ENCODE measurements at regions not wholly inside any gene's neighbourhood (a gene's known extent, or its start where the extent isn't known, plus 50 kb on each side); places are given as distances from the start of the nearest gene placed in this dataset.

DNA sequence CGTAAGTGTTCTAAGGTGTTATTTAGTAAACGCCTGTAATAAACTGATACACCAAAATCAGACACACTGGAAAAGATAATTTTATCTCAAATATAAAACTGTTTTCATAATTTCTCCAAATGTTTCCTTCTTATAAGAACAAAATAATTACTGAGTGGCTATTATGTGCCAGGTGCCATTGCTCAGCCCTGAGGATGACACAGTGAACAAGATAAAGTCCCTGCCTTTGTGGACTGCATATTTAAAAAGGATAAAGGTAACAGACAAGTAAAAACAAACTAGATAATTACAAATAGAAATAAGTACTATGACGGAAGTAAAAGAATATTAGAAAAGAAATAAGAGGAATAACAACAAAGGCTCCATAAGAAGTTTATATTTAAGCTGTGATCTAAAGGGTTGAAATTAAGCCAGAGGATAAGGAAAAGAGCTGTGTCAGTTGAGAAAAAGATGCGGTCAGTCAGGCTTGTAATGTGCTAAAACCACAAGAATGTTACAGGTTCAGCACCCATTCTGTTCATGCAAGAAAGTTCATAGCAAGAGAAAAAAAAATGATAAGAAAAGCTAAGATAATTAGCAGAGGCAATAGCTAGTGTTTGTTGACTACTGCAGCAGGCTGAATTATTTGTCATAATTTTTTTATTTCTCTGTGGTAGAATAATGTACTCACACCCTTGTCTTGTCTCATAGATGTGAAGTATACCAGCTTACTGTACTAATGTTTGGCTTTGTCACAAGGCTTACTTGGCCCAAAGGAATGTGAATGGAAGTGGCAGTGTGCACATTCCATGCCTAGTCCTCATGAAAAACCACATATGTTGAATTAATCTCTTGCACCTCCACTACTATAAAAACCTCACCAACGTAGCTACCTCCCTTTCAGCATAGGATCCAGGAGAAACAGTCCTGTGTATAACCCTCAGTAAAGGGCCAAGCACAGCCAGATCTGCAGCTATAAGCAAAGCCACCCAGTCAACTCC is 75.1 kb downstream of the CRPPA start:
- H3K4me3 Mint-ChIP-seq = no peak overlapping the region
- no peak overlapping the region for H3K27ac Mint-ChIP-seq
- H3K4me1 Mint-ChIP-seq = peaks cover 7% of the 10 kb centered on the region
- DNase-seq (no peak), ATAC-seq (no peak)
- H3K9me3 Mint-ChIP-seq = peaks cover 33 to 35% of the 10 kb centered on the region in 2 donors
- no peaks in the 10 kb centered on the region for H3K27me3 Mint-ChIP-seq

DNA sequence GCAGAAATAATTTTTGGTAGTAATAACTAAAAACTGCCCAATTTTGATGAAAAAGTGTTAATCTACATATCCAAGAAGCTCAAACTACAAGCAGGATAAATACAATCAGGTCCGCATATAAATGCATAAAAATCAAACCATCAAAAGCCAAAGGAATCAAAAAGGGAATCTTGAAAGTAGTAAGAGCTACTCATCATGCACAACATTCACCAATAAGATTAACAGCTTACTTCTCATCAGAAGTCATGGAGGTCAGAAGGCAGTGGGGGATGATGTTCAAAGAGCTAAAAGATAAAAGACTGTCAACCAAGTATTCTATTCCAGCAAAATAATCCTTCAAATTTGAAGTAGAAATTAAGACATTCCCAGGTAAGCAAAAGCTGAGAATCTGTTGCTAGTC is 76.4 kb downstream of the CRPPA start:
- H3K9me3 Mint-ChIP-seq = peaks cover 28 to 33% of the 10 kb centered on the region in 2 donors
- no peak for DNase-seq
- no peak for ATAC-seq

DNA sequence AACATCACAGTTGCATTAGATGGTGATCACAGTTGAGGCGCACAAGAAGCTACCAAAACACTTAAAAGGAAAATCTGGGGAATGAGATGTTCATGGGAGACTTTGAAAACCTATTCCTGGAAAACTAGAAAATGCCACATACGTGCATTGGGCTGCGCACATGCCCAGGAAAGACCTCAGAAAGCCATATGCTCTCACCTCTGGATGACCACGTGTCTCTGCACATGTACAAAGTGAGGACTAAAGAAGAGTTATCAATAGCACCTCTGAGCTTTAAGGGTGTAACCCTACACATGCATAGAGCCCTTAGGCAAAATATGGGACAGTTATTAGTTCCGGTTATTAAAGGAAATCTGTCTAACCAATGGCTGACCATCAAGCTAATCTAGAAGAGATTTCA is 77.7 kb downstream of the CRPPA start:
- DNase-seq = no peak
- no peak overlapping the region for H3K27ac Mint-ChIP-seq
- H3K4me3 Mint-ChIP-seq = no peak overlapping the region
- H3K27me3 Mint-ChIP-seq = no peaks in the 10 kb centered on the region
- ATAC-seq = no peak
- peaks cover 17 to 25% of the 10 kb centered on the region in 2 donors for H3K9me3 Mint-ChIP-seq
- peaks cover 7% of the 10 kb centered on the region for H3K4me1 Mint-ChIP-seq

More for the DNA sequence above, 76.4 kb downstream of the CRPPA start:
- Mint-ChIP-seq H3K27me3 (no peaks in the 10 kb centered on the region), H3K27ac (no peak overlapping the region), H3K4me3 (no peak overlapping the region), H3K4me1 (peaks cover 7% of the 10 kb centered on the region)

DNA sequence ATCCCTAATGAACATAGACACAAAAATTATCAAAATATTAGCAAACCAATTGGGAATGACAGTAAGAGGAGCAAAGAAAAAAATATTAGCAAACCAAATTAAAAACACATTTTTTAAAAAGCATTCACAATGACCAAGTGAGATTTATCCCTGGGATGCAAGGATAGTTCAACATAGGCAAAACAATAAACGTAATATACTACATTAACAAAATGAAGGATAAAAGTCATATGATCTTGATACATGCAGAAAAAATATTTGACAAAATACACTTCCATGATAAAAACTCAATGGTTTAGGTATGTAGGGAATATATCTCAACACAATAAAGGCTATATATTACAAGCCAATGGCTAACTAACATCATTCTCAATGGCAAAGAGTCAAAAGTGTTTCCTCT is 83.3 kb downstream of the CRPPA start:
- DNase-seq (no peak), ATAC-seq (no peak)
- Mint-ChIP-seq H3K4me3 (no peak overlapping the region), H3K27ac (no peak overlapping the region), H3K4me1 (no peaks in the 10 kb centered on the region), H3K9me3 (peaks cover 15 to 38% of the 10 kb centered on the region in 2 donors), H3K27me3 (no peaks in the 10 kb centered on the region)

DNA sequence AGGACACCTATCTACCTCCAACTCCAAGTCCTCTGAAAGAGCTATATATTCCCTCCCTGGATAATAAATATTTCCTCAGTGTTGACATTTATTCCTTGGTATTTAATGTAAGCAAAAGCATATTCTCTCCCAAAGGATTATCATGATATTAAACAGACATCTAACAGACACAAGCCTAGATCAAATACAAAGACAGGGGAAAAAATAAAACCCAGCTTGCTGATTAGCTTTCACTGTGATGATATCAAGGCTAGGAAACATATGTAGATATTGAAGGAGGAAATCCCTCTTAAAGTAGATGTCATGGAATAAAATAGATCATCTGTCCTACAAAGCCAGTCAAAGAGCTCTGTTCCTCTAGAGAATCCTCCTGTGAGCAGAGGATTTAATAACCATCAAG is 95.2 kb downstream of the CRPPA start:
- Mint-ChIP-seq H3K27ac (no peak overlapping the region), H3K4me1 (no peaks in the 10 kb centered on the region), H3K27me3 (no peaks in the 10 kb centered on the region), H3K4me3 (no peak overlapping the region), H3K9me3 (peaks cover 4 to 7% of the 10 kb centered on the region in 2 donors)
- no peak for DNase-seq
- no peak for ATAC-seq

DNA sequence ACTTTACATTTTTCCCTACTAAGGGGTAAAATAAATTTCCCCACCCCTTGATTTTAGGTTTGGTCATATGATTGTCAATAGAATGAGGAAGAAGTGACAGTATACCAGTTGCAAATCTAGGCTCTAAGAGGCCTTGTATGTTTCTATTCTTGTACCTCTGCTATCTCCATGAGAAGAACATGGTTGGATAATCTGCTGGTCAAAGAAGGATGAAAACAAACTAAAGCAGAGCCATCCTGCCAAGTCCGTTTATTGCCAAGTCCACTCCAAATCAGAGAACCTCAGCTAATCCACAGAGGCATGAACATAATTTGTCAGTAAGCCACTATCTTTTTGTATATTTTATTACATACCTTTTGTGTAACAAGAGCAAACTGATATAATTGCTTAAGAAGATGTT is 98.0 kb downstream of the CRPPA start:
- Mint-ChIP-seq H3K27ac (no peak overlapping the region), H3K9me3 (peaks cover 7% of the 10 kb centered on the region in 2 donors), H3K27me3 (no peaks in the 10 kb centered on the region), H3K4me3 (no peak overlapping the region), H3K4me1 (no peaks in the 10 kb centered on the region)
- DNase-seq (no peak), ATAC-seq (no peak)

DNA sequence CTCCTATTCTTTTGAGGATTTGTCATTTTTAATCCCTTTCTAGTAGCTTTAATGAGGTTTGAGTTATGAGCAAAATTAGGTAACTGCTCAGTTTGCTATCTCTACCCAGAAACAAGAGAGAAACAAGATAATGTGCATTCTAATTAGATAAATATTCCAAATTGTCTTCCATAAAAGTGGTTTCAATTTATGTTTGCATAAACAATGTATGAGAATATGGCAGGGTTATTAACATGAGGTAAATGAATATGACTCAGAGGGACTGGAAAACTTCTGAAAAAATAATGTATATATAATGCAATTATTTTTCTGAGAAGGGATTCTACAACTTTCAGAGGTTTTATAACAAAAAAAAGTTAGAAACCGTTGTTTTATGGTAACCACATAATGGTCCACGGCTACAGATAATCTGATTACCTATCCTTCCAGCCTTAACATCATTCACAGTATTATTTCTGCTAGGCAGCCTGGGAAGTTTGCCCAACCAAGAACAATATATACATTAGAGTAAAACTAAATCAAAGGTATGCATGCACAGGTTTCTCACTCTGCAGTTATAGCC is 101.2 kb downstream of the CRPPA start:
- Mint-ChIP-seq H3K27me3 (no peaks in the 10 kb centered on the region), H3K4me3 (no peak overlapping the region), H3K27ac (no peak overlapping the region), H3K9me3 (peaks cover 7% of the 10 kb centered on the region in 2 donors), H3K4me1 (no peaks in the 10 kb centered on the region)
- ATAC-seq (no peak), DNase-seq (no peak)

DNA sequence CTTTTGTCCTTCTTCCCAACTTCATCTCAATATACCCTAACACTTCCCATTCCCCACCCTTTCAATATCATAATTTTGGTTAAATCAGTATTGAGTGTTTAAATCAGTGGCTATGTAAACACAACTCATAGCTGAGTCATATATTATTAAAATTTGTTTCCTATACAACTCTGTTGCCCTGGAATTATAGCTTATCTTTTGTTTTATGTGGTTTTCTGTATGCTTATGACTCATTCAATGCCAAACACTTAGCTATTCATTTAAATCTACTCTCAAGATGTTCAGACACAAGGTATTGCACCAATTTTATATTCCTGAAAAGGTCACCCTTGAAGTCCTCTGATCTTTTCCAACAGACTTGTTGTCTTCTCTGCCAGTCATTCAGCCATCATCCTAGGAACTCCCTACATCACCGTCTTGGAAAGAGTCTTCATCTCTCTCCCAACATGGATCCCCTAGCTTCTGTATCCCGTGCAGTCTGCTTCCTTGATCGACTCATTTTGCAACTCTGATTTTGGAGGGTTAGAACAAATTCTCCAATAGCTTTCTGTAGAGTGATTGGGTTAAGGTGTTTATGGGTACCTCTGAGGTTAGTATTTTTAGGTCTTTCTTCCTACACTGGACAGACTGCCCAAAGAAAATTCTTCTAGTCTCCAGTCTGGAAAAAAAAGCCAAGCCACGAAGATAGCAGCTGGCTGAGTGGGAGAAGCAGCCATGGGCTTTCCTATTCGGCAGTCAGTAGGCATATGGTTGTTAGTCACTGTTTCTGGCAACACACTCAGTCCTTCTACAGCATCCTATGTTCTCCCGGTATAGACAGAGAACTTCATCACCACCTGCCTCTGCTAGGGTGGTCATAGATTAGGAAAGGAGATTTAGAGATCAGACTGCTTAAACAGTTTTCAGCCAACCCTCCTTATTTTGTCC is 102.1 kb downstream of the CRPPA start:
- ATAC-seq = no peak
- Mint-ChIP-seq H3K27me3 (no peaks in the 10 kb centered on the region), H3K27ac (no peak overlapping the region), H3K4me3 (no peak overlapping the region), H3K4me1 (no peaks in the 10 kb centered on the region), H3K9me3 (peaks cover 7% of the 10 kb centered on the region in 2 donors)
- DNase-seq = no peak

DNA sequence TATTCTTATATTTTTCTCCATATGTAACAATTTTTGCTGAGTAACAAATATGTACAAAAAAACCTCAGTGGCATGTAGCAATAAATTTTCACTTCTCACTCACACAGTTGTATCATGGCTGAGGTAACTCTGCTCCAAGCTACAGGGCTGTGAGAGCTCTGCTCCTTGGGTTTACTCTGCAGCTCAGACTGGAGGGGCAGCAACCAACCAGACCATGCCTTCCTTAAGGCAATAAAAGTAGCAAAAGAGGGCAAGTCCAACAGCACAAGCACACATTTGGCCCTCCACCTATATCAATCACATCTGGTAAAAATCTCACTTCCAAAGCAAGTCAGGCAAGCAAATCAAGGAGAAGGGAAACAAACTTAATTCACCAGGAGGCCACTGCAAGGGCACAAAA is 102.9 kb downstream of the CRPPA start:
- Mint-ChIP-seq H3K27me3 (no peaks in the 10 kb centered on the region), H3K4me1 (no peaks in the 10 kb centered on the region), H3K9me3 (peaks cover 1 to 7% of the 10 kb centered on the region in 2 donors), H3K4me3 (no peak overlapping the region), H3K27ac (no peak overlapping the region)
- DNase-seq (no peak), ATAC-seq (no peak)

DNA sequence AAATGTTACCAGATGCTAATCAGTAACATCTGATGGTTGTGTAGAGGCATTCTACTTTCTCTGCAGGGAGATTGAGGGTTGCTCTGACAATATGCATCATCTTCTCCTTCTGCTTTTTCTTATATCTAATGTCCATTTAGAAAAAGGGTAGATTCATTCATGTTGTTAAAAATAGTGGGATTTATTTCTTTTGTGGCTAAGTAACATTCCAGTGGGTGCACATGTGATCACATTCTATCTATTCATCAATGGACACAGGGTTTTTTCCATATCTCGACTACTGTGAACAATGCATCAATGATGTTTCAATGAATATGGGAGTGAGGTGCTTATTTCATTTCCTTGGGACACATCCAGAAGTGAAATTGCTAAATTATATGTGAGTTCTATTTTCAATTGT is 103.9 kb downstream of the CRPPA start:
- DNase-seq = no peak
- Mint-ChIP-seq H3K27ac (no peak overlapping the region), H3K27me3 (no peaks in the 10 kb centered on the region), H3K4me3 (no peak overlapping the region), H3K4me1 (no peaks in the 10 kb centered on the region), H3K9me3 (peaks cover 0 to 7% of the 10 kb centered on the region in 2 donors)
- no peak for ATAC-seq

DNA sequence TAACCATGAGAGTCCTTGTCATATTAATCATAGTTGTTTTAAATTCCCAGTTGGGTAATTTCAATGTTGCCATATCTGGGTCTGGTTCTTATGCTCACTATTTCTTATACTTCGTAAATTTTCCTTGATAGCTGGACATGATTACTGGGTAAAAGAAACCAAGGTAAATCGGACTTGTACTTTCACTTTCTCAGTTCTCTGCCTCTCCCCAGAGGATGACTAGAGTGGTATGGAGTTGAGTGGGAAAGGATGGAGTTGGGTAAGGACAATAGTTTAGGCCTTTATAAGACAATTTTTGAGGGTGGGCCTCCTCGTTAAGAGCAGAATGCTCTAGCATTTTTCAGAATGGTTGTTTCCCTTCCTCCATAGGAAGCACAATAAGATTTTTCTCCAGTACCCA is 106.1 kb downstream of the CRPPA start:
- no peak overlapping the region for H3K4me3 Mint-ChIP-seq
- ATAC-seq = no peak
- H3K9me3 Mint-ChIP-seq = peaks cover 2 to 3% of the 10 kb centered on the region in 2 donors
- no peaks in the 10 kb centered on the region for H3K4me1 Mint-ChIP-seq
- H3K27ac Mint-ChIP-seq = no peak overlapping the region
- H3K27me3 Mint-ChIP-seq = no peaks in the 10 kb centered on the region
- no peak for DNase-seq

DNA sequence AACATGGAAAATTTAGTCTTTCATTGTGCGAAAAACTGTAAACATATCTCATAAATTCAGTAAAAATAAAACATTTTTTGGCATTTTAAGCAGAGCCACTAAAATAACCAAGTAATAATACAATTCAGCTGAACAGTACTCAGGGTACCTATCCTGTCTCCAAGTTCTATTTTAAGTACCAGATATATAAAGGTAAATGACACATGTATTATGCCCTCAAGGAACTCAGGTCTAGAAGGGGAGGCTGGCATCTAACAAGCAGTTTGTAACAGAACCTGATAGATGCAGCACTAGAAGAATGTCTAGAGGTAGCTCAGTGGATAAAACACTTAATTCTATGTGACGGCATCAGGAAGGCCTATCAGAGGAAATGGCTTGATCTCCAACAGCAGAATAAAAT is 112.2 kb downstream of the CRPPA start:
- Mint-ChIP-seq H3K9me3 (peaks cover 0 to 7% of the 10 kb centered on the region in 2 donors), H3K4me3 (no peak overlapping the region), H3K27me3 (no peaks in the 10 kb centered on the region), H3K4me1 (no peaks in the 10 kb centered on the region), H3K27ac (no peak overlapping the region)
- DNase-seq (no peak), ATAC-seq (no peak)

DNA sequence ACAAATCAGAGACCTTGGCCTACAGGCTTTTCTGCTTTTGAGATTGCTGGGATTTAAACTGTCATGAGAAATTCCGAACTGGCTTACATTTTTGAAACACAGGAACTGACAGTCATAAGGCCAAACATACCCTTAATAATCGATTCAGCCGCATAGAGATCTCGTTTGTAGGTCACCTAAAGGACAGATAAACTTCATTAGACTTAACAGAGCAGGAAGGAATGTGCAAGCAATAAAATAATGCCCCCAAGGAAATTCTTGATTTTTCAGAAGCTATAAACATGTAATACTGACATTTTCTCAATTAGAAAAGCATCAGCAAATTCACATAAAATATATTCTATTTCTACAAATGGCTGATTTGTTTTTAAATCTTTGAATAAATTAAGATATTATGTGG is 120.0 kb downstream of the CRPPA start:
- Mint-ChIP-seq H3K27me3 (no peaks in the 10 kb centered on the region), H3K4me1 (no peaks in the 10 kb centered on the region), H3K4me3 (no peak overlapping the region), H3K9me3 (no peaks in the 10 kb centered on the region), H3K27ac (no peak overlapping the region)
- DNase-seq (no peak), ATAC-seq (no peak)

DNA sequence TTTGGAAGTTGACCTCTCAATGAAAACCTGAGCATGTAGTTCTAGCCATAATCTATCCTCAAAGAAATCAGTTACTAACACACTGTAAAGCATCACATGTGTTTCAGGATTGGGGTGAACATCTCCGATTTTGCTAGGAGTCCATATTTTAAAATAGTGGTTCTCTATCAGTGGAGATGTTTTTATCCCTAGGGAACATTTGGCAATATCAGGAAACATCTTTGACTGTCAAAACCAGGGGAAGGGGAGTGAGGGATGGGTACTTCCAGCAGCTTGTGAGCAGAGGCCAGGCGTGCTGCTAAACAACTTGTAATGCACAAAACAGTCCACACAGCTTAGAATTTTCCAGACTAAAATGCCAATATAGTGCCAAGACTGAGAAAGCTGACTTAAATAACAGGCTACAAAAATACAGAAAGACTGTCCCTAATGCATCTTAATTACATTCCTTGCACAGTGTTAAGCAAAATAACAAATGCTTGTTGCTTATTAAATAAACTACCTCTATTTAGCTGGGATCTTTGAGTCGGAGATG is 120.9 kb downstream of the CRPPA start:
- Mint-ChIP-seq H3K27ac (no peak overlapping the region), H3K4me3 (no peak overlapping the region), H3K4me1 (no peaks in the 10 kb centered on the region), H3K27me3 (no peaks in the 10 kb centered on the region), H3K9me3 (no peaks in the 10 kb centered on the region)
- DNase-seq (no peak), ATAC-seq (no peak)

DNA sequence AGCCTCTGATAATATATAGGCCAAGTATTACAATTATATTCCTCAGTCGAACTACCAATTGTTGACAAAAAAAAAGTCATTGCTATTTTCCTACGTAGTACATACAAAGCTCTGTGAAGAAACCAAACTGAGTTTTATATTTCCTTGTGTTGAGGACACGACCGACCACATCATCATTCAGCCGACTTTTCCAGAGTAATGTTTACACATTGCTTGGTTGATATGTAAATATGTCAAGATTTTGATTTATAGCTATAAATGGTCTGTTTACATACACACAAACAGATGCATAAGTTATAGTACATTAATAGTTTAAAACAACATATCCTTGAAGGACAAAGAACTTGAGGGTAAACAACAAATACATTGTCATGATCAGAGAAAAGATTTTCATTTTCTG is 121.5 kb downstream of the CRPPA start:
- Mint-ChIP-seq H3K4me1 (no peaks in the 10 kb centered on the region), H3K27ac (no peak overlapping the region), H3K27me3 (no peaks in the 10 kb centered on the region), H3K4me3 (no peak overlapping the region), H3K9me3 (no peaks in the 10 kb centered on the region)
- ATAC-seq (no peak), DNase-seq (no peak)

Data from stimulated activated naive CD8-positive, alpha-beta T cell treated with anti-CD3 and anti-CD28 coated beads, Interleukin-15, amount 100 ng/mL, for 72 hours (primary cell).